ENCODE measurements at regions not wholly inside any gene's neighbourhood (a gene's known extent, or its start where the extent isn't known, plus 50 kb on each side); places are given as distances from the start of the nearest gene placed in this dataset.
"Not testable (repeated sequence)": the region's sequence is repeated elsewhere in the genome, so short reads cannot be mapped to it uniquely, and the experiment has no call there.

DNA sequence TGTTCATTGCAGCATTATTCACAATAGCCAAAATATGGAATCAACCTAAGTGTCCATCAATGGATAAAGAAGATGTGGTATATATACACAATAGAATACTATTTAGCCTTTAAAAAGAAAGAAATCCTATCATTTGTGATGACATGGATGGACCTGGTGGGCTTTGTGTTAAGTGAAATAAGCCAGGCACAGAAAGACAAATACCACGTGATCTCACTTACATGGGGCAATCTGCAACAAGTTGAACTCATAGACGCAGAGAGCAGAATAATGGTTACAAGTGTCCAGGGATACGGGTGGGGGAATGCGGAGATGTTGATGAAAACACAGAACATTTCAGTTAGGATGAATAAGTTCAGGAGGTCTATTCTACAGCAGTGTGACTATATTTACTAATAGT lies 66.4 kb upstream of the ALDH1B1 start:
- CTCF ChIA-PET: no interaction called here

DNA sequence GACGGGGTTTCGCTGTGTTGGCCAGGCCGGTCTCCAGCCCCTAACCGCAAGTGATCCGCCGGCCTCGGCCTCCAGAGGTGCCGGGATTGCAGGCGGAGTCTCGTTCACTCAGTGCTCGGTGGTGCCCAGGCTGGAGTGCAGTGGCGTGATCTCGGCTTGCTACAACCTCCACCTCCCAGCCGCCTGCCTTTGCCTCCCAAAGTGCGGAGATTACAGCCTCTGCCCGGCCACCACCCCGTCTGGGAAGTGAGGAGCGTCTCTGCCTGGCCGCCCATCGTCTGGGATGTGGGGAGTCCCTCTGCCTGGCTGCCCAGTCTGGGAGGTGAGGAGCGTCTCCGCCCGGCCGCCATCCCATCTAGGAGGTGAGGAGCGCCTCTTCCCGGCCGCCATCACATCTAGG lies 68.3 kb upstream of the ALDH1B1 start:
- H3K27me3 Mint-ChIP-seq, CTCF ChIA-PET, H3K4me3 Mint-ChIP-seq: not testable (repeated sequence)

More for the DNA sequence above, 66.4 kb upstream of the ALDH1B1 start:
- peaks cover 2% of the 10 kb centered on the region for H3K9me3 Mint-ChIP-seq
- peaks cover 4% of the 10 kb centered on the region for H3K27me3 Mint-ChIP-seq
- H3K4me1 Mint-ChIP-seq: no peaks in the 10 kb centered on the region
- no peak for DNase-seq
- no peak overlapping the region for H3K27ac Mint-ChIP-seq
- no peak overlapping the region for H3K4me3 Mint-ChIP-seq
- no peaks in the 10 kb centered on the region for H3K36me3 Mint-ChIP-seq

DNA sequence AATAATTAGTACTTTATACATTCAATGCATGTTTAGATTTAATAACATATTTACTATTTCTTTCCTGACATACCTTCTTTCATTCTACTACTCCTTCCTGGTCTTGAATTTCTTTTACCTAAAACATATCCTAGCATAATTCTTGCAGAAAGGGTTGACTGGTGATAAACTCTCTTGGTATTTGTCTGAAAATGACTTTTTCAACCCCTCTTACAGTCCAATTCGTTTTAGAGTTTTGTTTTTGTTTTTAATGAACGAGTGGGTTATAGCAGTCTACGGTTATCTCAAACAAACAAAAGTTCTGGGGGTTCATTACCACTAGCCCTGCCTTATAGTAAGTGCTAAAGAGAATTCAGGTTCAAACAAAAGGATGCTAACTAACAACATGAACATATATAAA lies 69.6 kb upstream of the ALDH1B1 start:
- CTCF ChIA-PET: no interaction called here
- Mint-ChIP-seq H3K27ac (no peak overlapping the region), H3K9me3 (peaks cover 2% of the 10 kb centered on the region), H3K36me3 (no peaks in the 10 kb centered on the region), H3K4me3 (no peak overlapping the region), H3K4me1 (no peaks in the 10 kb centered on the region), H3K27me3 (peaks cover 5% of the 10 kb centered on the region)
- DNase-seq: no peak

More for the DNA sequence above, 68.3 kb upstream of the ALDH1B1 start:
- not testable (repeated sequence) for DNase-seq, H3K27ac Mint-ChIP-seq, H3K36me3 Mint-ChIP-seq, H3K9me3 Mint-ChIP-seq, H3K4me1 Mint-ChIP-seq

DNA sequence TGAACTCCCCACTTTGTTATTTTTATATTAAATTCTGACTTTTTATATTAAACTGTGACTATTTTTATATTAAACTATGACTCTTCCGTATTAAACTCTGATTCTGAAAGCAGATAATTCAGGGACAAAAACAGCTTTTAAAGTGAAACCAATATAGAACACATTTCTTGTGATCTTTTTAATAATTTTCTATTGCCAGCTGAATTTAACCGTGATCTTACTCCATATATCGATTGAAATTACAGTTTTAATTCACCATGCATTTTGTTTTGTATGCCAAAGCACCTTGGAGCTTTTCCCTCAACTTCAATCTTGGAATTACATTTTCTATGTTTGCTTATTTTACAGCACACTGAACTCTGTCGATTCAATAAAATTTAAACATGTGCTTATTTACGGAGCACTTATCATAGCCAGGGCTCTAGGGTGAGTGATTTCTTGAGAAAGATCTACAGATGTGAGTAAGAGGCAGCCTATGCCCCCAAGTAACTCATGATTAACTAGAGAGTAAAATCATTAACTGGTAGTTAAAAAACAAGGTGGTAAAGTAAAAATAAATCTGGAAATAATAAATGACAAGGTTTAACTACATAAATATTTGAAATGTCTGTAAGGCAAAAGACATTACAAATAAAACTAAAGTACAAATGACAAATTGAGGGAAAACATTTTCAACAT lies 72.9 kb upstream of the ALDH1B1 start:
- DNase-seq: no peak
- Mint-ChIP-seq H3K4me3 (no peak overlapping the region), H3K36me3 (no peaks in the 10 kb centered on the region), H3K9me3 (peaks cover 2% of the 10 kb centered on the region), H3K4me1 (no peaks in the 10 kb centered on the region), H3K27me3 (peaks cover 16% of the 10 kb centered on the region), H3K27ac (no peak overlapping the region)
- CTCF ChIA-PET: no interaction called here

DNA sequence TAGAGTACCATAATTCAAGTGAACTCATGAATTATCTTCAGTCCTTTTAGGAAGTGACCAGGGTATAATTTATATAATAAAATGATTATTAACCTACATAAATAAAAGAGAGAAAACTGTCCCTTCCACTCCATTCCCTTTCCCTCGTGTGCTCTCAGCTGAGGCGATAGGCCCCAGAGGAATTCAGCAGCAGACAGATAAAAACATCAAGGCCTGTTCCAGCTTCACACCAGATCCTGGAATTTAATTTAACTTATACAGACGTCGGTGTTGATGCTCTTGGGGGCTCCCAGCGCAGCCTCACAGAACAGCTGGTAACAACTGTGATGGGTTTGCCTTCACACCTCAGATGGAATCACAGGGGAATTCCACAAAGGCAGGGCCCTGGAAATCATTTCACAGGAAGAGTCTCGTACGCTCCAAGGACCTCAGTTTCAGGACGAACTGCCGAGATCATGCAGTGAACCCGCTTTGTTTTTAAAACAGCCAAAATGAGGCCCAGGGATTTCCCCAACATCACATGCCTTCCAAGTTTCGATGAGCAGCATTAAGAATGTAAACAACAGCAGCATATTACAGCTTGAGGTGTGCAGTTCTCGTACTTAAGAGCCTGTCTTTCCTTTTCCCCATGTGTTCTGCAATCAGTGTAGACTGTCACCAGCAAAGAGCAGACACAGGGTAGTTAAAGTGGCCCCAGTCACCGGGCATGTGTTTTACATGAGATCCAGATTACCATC lies 73.6 kb upstream of the ALDH1B1 start:
- Mint-ChIP-seq H3K9me3 (peaks cover 2% of the 10 kb centered on the region), H3K4me3 (no peak overlapping the region), H3K27me3 (peaks cover 20% of the 10 kb centered on the region), H3K4me1 (no peaks in the 10 kb centered on the region), H3K27ac (no peak overlapping the region), H3K36me3 (no peaks in the 10 kb centered on the region)
- no peak for DNase-seq
- CTCF ChIA-PET: no interaction called here

DNA sequence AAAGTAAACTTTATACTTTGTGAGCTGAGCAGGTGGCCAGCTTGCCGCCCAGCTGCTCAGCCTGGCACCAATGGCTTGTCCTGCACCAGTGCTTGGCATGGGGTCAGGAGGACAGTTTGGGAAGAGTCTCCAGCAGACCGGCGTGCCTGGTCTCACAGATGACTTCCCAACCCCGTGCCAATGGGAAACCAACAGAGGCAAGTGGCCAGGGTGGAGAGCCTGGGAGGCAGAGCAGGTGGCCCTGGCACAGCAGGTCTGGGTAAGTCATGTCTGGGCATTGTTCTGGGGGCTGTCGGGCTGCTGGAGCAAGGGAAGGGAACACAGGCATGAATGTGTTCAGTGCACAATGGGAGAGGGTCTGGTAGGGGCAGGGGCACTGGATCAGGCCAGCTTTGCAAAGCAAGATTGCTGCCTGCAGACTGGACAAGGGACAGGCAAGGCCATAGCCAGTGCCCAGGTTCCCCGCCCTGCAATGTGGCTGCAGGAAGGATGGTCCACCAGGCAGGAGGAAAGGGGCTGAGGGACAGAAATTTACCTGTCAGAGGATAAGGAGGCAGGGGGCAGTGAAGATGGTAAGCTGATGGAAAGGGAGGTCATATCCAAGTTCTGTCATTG lies 76.2 kb upstream of the ALDH1B1 start:
- CTCF ChIA-PET: no interaction called here
- Mint-ChIP-seq H3K27ac (no peak overlapping the region), H3K27me3 (peaks cover 17% of the 10 kb centered on the region), H3K4me3 (no peak overlapping the region), H3K9me3 (no peaks in the 10 kb centered on the region), H3K4me1 (no peaks in the 10 kb centered on the region), H3K36me3 (no peaks in the 10 kb centered on the region)
- no peak for DNase-seq

DNA sequence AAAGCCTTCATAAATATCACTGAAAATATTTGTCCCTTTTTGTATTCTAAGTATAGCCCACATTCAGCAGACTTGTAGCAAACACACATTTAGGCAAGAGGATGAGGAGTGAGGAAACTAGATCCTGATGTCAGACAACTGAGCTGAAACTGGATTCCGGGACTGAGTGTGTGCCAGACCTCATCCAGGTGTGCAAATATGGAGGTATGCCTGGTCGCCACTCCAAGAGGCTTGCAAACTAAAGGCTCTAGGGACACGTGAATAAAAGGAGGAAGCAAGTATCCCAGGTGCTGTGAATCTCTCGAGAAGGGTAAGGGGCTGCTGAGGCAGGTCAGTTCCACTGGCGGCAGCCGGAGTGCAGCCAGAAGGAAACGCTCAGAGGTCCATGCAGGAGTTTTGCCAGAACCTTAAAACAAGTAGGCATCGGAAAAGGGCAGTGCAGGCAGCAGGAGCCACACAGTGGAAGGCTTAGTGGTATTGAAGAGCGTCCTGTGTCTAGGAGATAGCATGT lies 77.4 kb upstream of the ALDH1B1 start:
- no peaks in the 10 kb centered on the region for H3K4me1 Mint-ChIP-seq
- H3K9me3 Mint-ChIP-seq: no peaks in the 10 kb centered on the region
- no peaks in the 10 kb centered on the region for H3K36me3 Mint-ChIP-seq
- H3K27me3 Mint-ChIP-seq: peaks cover 15% of the 10 kb centered on the region
- no peak for DNase-seq
- CTCF ChIA-PET: no interaction called here
- no peak overlapping the region for H3K27ac Mint-ChIP-seq
- no peak overlapping the region for H3K4me3 Mint-ChIP-seq

DNA sequence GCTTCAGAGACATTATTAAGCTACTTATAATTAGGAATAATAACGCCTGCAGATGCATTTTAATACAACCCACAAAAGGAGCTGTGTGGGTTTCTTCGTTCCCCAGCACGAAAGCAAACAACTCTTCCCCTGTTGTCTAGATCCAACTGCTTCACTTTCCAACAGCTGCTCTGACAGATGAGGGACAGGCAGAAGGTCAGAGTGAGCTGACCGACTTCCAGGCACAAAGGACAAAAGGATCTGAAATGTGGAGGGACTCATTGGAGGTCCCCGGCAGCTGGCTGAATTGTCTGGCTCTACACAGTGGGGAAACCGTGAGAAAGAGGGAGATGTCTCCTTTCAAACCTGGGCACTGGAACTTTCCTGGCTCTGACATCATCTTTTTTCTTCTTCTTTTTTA lies 79.1 kb upstream of the ALDH1B1 start:
- H3K4me3 Mint-ChIP-seq: no peak overlapping the region
- CTCF ChIA-PET: no interaction called here

DNA sequence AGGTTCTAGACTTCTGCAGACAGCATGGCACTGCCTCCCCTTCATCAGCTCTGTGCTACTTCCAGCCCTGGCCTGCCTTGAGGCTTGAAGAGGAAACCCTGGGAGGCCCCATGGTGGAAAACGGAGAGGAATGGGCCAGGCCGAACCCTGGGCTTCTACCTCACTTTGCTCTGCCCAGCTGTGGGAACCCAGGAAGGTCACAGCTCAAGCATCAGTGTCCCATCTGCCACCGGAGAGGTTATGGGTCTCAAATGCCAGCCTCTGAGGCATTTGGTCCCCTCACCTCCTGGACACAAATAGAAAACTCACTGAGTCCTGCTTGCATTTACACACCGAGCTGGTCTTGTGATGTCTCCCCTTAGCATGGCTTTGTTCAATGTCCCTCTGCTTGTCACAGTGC lies 80.1 kb upstream of the ALDH1B1 start:
- no peaks in the 10 kb centered on the region for H3K36me3 Mint-ChIP-seq

More for the DNA sequence above, 79.1 kb upstream of the ALDH1B1 start:
- Mint-ChIP-seq H3K27me3 (peaks cover 20% of the 10 kb centered on the region), H3K4me1 (no peaks in the 10 kb centered on the region), H3K9me3 (no peaks in the 10 kb centered on the region), H3K36me3 (no peaks in the 10 kb centered on the region), H3K27ac (no peak overlapping the region)
- DNase-seq: no peak

DNA sequence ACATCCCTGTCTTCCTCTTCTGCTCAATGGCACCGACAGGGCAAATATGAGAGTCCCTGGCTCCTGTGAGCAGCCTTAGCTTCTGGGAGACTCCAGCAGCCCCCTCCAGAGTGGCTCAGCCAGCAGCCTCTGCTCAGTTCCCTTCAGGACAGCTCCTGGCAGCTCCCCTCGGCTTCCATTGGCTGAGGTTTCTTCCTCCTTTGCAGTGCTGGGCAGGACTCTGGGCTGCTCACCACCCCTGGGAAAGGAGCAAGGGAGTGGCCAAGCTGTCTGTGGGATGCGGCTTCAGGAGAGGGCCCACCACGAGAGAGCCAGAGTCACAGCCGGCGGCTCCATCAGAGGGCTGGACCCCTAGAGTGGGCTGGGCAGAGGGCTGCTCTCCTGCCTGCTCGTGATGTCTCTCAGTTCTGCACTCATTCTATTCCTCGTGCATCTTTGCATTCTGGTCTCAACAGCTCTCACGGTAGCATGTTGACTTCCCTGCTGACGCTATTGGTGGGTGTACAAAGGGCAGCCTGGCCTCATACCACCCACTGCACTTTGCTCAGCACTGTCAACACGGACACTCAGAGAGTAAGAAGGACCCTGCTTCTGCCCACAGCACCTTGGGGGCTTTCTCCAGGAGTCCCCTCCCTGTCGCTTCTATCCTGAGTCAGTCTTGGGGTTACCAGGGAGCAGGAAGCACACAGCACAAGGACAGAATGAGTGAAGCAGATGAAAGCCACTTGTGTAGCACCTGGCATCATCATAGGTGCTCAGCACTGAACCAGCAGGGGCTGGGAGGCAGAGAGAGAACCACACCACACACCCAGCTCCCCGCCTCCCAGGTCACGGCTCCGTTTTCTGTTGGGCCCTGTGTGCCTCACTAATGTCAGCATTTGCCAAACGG lies 80.9 kb upstream of the ALDH1B1 start:
- no peaks in the 10 kb centered on the region for H3K9me3 Mint-ChIP-seq
- CTCF ChIA-PET: no interaction called here
- H3K27ac Mint-ChIP-seq: no peak overlapping the region
- H3K4me1 Mint-ChIP-seq: no peaks in the 10 kb centered on the region
- no peak overlapping the region for H3K4me3 Mint-ChIP-seq
- peaks cover 20% of the 10 kb centered on the region for H3K27me3 Mint-ChIP-seq
- no peak for DNase-seq
- H3K36me3 Mint-ChIP-seq: no peaks in the 10 kb centered on the region

More for the DNA sequence above, 80.1 kb upstream of the ALDH1B1 start:
- Mint-ChIP-seq H3K27ac (no peak overlapping the region), H3K9me3 (no peaks in the 10 kb centered on the region), H3K4me3 (no peak overlapping the region), H3K27me3 (peaks cover 20% of the 10 kb centered on the region), H3K4me1 (no peaks in the 10 kb centered on the region)
- no peak for DNase-seq
- CTCF ChIA-PET: no interaction called here

DNA sequence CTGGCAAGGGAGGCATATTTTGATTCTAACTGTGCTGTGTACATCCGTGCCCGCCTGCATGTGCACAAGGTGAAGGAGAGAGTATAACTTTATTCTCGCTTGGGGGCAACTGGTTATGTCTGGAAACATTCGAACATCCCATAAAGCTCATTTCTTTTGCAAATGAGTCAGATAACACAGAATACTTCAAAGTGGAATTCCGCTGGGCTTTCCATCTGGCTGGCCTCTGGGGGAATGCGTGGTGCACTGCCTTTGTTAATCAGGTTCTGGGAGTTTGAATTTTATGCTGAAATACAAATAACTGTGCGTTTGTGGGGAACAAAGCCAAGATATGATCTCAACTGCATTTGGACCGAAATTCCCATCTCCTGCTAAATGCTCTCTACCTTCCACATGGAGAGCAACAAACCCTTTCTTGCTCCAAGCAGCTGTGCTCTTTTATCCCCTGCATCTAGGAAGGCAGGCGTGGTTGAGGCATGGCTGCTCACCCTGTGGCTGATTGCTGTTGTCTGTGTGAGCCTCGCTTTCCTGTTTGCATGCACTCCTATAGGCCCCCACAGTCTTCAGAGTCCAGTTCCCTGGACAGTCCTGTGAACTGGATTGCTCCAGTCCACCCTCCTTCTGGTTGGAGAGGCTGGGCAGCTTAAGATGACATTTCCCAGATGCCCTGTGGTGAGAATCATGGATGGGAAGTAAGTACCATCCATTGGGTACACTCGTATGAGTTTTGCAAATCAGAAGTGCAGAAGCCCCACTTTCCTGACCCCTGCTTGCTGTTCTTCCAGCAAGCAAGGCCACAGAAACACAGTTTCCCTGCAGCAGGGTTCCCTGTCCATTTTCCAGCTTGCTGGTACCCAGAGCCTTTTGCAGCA lies 82.9 kb upstream of the ALDH1B1 start:
- Mint-ChIP-seq H3K36me3 (no peaks in the 10 kb centered on the region), H3K4me1 (no peaks in the 10 kb centered on the region), H3K27me3 (peaks cover 9% of the 10 kb centered on the region), H3K4me3 (no peak overlapping the region), H3K27ac (no peak overlapping the region), H3K9me3 (no peaks in the 10 kb centered on the region)
- CTCF ChIA-PET: no interaction called here
- no peak for DNase-seq

DNA sequence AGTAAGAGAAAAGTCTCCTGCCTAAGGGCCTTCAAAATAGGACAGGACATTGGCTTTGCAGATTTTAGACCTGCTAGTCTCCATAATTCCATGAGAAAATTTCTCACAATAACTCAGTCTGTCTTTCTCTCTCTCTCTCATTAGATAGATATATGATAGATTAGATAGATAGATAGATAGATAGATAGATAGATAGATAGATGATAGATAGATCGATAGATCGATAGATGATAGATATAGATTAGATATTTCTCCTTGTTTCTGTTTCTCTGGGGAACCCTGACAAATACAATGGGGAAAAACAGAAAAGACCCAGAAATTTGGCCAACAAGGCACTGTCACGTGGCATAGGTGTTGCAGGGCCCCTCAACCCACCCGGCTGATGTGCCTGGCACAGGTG lies 84.4 kb upstream of the ALDH1B1 start:
- DNase-seq: no peak
- Mint-ChIP-seq H3K4me1 (no peaks in the 10 kb centered on the region), H3K27ac (no peak overlapping the region), H3K27me3 (peaks cover 5% of the 10 kb centered on the region), H3K9me3 (no peaks in the 10 kb centered on the region), H3K36me3 (no peaks in the 10 kb centered on the region), H3K4me3 (no peak overlapping the region)
- CTCF ChIA-PET: no interaction called here

DNA sequence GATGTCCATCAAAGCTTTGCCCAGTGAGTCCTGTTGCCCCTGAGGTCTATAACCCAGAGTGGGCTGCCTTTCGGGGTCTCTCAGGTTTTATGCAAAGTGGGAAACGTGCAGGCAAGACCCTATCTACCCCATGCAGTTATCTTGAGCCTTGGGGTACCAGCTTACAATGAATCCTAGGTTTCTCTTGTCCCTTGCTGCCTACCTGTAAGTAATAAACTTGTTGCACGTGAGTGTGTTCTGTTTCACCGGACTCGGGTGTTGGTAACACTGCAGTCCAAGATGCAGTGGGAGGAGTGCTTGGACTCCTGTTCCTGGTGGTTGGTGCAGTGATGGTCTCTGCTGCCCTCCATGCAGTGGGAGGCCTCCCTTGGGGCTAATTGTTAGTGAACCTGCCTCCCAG lies 85.6 kb upstream of the ALDH1B1 start:
- Mint-ChIP-seq H3K36me3 (no peaks in the 10 kb centered on the region), H3K9me3 (no peaks in the 10 kb centered on the region), H3K27me3 (peaks cover 5% of the 10 kb centered on the region), H3K27ac (no peak overlapping the region), H3K4me1 (no peaks in the 10 kb centered on the region), H3K4me3 (no peak overlapping the region)
- no peak for DNase-seq
- CTCF ChIA-PET: no interaction called here
